HG02588 (cell line): ENCODE measurements at regions not wholly inside any gene's neighbourhood (a gene's known extent, or its start where the extent isn't known, plus 50 kb on each side); places are given as distances from the start of the nearest gene placed in this dataset.
"Not testable (repeated sequence)": the region's sequence is repeated elsewhere in the genome, so short reads cannot be mapped to it uniquely, and the experiment has no call there.

Experiments used
- ATAC-seq: cut with Tn5 transposase; IDR thresholded peaks from one replicate; pipeline ENCODE4 v1.9.1; 2021; ENCODE audit warnings: mild to moderate bottlenecking, moderate library complexity; ENCODE audit not compliant: unreplicated experiment

DNA sequence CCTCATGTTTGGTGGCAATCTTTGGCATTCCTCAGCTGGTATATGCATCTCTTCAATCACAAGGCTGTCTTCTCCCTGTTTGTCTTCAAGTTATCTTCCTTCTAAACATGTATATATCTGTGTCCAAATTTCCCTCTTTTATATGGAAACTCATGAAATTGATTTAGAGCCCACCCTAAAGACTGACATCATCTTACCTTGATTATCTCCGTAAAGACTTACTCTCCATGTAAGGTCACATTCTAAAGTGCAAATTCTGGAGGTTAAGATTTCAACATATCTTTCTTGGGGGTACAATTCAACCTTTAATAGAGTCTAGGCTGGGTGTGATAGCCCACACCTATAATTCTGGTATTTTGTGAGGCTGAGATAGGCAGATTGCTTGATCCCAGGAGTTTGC is 215.8 kb upstream of the LRRC4C start:
- no peak for ATAC-seq

DNA sequence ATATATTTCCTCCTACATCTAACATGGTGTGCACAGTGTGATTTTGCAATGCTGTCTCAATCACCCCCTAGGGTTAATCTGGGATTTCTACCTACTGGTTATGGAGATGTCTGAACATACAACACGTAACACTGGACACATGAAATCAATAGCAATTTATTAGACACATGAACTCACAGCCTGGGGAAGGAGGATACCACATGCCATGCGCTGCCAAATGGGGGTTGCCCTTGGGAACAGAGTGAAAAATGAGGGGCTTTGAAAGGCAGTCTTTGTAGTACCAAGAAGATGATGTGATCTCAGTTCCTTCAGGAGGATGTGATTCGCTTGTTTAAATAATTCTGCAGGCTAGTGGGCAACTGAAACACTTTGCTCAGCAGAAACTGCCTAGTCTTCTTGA is 253.6 kb upstream of the LRRC4C start:
- ATAC-seq, result no peak

DNA sequence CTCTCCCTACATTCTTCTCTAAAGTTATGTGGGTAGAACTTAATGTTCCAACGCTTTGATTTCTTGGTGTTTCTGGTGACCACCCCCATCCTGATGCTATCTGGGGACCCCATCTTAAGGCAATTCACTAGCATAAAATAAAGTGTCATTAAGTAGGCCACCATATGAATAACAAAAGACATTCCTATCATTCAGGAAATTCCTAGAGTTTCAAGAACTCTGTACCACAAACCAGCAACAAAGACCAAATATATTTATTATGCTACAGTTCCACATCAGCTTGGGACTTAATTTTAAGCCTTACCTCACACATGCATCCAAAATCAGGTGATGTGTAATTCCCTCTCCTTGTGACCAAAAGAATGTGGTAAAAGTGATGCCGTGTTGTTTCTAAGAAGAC is 254.6 kb upstream of the LRRC4C start:
- ATAC-seq, result no peak

DNA sequence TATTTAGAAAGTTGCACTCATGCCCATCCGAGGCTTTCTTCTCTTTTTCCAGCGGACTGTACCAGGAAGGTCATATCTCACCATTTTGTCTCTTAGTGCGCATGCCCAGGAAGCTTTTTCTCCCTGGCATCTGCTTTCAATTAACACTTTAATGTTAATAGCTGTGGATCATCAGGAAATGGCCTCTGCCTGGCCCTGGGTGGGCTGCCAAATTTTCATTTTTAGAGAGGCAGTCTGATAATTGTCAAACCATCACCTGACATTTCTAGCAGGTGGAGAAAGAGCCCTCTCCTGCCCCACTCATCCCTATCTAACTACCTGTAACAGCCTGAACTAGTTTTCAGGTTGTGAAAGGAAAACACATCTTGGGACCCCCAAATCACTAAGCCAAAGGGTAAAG is 257.4 kb upstream of the LRRC4C start:
- ATAC-seq, result no peak

DNA sequence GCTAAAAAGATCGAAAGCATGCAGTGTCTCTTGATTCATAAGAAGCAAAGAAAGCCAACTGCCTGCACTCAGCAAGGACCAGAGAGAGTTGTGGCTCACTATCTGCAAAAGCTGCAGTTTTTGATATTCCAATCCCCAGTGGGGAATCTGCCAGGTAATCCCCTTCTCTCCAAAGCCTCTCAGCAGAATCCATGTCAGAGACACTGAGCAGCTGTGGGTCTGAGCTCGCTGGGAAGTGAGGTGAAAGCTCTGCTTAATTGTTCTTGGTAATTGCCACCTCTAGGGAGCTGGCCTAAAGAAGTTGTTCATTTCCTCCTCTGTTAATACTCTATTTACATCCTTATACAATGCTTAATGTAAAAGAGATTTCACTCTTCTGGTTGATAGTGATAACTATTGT is 261.3 kb upstream of the LRRC4C start:
- no peak for ATAC-seq

DNA sequence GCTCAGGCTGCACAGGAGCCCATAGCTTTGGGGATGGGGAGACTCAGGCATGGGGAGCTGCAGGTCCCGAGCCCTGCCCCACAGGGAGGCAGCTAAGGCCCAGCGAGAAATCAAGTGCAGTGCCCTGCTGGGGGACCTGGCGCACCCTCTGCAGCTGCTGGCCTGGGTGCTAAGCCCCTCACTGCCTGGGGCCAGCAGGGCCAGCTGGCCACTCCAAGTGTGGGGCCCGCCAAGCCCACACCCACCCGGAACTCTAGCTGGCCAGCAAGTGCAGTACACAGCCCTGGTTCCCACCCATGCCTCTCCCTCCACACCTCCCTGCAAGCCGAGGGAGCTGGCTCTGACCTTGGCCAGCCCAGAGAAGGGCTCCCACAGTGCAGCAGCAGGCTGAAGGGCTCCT is 268.7 kb upstream of the LRRC4C start:
- ATAC-seq, result not testable (repeated sequence)

DNA sequence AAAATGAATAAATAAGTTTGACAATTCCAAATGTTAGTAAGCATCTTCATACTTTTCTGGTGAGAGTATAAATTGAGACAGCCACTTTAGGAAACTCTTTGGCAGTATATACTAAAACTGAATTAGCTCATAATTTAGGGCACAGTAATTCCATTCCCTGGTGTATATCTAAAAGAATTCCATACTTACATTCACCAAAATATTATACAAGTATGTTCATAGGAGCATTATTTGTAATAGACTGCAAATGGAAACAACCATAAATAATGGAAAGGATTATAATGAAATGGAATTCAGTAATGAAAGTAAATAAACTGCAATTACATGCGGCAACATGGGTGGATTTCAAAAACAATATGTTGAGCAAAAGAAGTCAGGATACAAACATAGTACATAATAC is 315.8 kb upstream of the LRRC4C start:
- no peak for ATAC-seq

DNA sequence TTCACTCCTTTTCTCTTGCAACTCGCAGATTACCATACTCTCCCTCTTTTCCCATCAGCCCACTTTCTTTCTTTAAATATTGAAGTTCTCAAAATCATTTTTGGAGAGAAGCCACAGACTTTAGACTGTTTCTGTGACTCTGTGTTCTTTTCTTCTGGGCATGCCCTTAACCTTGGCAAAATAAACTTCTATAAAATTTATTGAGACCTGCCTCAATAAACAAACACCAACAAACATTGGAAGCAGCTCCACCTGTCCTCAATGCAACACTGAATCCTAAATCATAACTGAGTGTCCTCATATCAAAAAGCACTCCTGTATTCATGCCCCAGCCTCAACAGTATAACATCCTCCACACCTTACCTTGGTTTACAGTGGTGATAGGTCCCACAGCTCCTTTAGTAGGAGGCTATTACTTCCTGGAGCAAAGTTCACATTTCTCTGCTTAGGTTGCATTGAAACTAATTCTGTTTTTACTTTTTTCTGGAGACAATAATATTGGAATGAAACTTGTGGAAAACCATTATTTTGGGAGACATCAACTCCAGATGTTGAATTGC is 320.0 kb upstream of the LRRC4C start:
- ATAC-seq, result no peak

DNA sequence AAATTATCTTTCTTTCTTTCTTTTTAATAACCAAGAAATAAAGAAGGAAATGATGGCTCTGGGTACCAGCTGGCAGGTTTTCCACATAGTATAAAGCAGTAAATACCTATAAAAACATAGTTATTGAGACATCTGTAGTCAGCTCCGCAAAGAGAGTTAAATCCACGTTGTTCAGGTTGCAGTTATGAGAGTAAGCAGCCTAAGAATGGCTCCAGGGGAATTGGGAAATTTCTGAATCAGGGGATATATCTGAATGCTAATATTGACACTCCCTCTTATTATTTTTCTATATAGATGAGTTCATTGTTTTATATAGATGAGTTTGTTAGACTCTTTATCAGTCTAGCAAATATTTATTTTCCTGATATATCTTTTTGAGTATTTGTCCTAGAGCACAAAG is 322.0 kb upstream of the LRRC4C start:
- no peak for ATAC-seq

DNA sequence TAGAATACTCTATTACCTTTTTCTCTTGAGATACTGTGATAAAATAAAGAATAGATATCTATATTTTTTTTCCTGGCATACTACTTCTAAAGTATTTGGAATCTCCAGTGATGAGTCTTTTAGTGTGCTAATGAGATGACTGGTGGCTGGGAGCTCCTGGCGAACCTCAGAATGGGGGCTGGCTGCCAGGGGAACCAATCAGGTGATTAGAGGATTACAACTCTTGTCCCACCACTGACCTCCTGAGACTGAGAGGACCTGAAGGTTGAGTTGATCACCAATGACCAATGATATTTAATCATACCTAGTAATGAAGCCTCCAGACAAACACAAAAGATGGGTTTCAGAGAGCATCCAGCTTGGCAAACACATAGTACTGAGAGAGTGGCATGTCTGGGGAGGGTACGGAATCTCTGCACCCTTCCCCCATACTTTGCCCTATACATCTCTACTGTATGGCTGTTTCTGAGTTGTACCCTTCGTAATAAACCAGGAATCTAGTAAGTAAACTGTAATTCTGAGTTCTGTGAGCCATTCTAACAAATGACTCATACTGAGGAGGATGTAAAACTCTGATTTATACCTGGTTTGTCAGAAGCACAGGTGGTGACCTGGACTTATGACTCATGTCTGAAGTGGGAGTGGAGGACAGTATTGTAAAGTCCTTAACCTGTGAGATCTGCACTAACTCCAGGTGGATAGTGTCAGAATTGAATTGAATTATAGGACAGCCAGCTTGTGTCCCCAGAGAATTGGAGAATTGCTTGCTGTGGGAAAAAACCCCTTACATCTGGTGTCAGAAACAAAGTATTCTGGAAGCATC is 325.3 kb upstream of the LRRC4C start:
- no peak for ATAC-seq

DNA sequence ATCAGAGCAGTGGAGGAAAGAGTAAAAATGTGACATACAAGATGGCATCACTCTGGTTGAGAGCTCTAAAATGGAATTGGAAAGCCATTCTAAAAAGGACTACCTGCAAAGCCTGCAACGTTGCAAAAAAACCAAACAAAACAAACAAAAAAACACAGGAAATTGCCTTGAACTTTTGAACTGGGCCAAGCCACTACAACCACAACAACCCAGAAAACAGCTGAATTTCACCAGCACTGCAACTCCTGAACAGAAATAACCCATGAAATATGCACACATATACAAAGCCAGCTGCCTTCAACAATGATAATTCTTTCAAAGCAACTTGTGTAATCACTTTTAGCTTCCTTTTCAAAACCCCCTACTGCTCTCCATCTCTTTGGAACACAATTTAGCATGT is 326.6 kb upstream of the LRRC4C start:
- ATAC-seq, result no peak

DNA sequence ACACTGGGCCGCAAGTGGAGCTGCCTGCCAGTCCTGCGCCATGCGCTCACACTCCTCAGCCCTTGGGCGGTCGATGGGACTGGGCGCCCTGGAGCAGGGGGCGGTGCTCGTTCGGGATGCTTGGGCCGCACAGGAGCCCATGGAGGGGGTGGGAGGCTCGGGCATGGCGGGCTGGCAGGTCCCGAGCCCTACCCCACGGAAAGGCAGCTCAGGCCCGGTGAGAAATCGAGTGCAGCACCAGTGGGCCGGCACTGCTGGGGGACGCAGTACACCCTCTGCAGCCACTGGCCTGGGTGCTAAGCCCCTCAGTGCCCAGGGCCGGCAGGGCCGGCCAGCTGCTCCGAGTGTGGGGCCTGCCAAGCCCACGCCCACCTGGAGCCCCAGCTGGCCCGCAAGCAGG is 328.7 kb upstream of the LRRC4C start:
- ATAC-seq, result no peak

DNA sequence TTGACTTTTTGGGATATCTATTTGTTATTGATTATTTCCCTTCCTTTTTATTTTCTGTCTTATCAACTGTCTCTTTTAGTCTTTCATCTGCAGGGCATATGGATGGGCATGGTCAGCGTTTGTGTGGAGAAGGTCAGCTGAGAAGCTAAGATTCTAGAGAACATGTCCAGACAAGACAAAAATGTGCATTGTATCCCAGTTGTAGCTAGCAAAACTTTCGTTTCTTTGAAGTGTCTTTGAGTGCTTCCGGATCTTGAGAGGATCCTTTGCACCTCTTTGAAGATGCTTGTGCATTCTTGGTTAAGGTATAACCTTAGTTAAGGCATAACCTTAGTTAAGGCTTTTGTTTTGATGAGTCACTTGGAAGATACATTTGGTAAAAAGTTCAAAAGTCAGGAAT is 329.9 kb upstream of the LRRC4C start:
- no peak for ATAC-seq

DNA sequence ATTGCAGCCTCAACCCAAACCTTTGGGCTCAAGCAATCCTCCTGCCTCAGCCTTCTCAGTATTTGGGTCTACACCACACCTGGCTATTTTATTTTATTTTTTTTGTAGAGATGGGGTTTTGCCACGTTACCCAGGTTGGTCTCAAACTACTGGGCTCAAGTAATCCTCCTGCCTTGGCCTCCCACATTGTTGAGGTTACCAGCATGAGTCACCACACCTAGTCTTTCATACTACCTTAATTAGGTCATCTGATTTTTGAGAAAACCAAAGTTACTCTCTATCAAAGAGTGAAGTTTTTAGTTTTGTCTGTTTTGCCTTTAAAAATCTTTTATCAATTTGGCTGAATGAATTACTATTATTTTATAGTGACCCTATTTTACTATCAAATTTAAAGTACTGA is 335.6 kb upstream of the LRRC4C start:
- ATAC-seq, result no peak

DNA sequence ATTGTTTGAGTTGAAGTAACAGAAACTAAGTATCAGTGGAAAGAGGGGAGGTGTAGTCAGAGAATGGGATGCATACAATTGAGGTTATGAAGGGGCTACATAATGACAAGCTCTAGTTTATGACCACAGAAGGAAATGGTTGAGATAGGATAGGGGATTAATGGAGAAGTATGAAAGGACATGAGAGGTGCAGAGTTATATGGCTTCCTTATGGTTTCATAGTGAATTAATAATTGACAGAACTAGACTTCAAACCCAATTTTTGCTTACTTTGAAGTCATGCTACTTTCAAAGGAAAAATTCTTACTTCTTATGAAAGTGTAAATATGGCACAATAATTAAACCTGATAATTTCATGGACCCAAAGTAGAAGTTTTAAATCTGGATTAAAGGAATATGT is 340.3 kb upstream of the LRRC4C start:
- ATAC-seq, result no peak

DNA sequence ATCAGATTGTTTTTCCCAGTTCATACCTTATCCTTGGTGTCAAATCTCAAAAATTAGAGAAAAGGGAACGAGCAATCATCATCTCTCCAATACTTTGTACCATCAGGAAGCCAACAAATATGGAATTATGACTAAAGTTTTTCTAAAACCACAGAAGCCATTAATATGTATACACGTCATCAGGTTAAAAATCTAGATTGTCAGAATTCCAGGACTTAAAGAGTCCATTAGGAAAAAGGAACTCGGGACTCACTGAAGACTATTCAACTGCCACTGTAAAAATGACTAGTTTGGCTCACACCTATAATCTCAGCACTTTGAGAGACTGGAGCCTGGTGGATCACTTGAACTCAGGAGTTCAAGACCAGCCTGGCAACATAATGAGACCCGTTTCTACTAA is 344.4 kb upstream of the LRRC4C start:
- ATAC-seq, result no peak

DNA sequence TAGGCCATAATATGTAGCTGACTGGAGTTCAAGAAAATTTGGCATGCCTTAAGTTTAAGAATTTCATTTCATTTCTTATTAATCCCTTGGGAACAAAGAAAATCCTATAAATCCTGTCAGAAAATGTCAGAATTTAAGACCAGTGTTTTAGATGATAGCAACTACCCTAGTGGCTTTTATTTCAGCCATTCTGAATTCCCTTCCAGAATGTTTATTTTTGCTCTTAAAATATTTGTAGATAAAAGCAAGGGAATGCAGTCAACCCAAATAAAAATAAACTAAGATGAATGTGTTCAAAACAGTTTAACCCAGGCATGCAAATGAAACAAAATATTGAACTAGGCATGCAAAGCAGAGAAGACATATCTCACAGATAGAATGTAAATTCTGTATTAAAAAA is 356.9 kb upstream of the LRRC4C start:
- no peak for ATAC-seq

DNA sequence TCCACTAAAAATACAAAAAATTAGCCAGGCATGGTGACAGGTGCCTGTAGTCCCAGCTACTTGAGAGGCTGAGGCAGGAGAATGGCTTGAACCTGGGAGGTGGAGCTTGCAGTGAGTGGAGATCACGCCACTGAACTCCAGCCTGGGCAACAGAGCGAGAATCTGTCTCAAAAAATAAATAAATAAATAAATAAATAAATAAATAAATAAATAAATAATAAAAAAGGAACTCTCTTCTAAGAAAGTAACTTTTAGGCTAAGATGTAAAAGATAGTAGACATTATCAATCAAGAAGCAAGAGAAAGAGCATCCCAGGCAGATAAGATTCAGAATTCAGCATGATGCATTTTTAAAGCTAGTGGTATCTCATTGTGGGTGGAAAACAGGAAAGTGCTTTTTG is 364.8 kb upstream of the LRRC4C start:
- ATAC-seq, result not testable (repeated sequence)

DNA sequence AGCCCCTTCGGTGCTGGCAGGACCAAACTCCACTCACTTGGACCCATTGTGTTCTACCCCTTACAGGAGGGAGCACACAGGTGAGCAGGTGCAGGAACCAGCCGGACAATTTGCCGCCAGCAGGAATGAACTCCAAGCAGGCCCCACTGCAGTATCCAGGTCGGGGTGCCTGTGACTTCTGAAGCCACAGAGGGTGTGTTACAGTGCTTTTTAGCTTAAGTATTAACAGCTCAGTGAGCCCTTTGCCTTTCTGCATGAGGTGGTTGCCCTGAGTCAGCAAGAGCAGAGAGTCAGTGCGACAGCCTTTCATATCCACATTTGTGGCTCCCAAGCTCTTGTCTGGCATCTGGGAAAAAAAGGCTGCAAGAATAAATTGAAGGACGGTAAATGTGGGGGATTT is 366.6 kb upstream of the LRRC4C start:
- no peak for ATAC-seq

DNA sequence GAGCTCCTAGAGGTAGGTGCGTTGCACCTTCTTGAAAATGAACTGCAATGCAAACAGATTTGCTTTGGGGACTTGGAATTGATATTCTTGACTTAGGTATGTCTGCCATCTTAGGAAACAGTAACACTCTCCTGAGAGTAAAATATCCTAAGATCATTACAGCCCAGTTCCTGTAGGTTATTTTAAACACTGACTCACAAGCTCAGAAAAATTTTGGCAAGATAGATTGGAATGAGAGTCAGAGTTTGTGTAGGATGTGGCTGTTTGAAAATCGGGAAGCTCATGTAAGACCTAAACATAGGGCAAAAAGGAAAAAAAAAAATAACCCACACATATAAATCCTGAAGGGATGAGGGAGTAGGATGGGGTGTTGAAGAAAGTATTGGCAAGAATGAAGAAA is 377.0 kb upstream of the LRRC4C start:
- no peak for ATAC-seq

DNA sequence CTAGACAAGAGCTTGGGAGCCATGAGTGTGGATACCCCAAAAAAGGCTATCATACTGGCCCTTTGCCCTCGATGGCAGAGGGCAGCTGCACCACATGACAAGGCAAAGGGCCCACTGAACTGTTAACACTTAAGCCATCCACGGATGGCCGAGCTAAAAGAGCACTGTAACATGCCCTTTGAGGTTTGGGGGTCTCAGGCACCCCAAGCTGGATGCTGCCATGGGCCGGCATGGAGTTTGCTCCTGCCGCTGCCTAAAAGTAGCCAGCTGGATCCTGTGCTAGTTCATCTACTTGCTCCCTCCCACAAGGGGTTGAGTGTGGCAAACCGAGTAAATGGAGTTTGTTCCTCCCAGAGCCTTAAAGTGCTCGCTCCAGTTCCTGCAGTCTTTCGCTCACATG is 383.2 kb upstream of the LRRC4C start:
- ATAC-seq, result no peak

DNA sequence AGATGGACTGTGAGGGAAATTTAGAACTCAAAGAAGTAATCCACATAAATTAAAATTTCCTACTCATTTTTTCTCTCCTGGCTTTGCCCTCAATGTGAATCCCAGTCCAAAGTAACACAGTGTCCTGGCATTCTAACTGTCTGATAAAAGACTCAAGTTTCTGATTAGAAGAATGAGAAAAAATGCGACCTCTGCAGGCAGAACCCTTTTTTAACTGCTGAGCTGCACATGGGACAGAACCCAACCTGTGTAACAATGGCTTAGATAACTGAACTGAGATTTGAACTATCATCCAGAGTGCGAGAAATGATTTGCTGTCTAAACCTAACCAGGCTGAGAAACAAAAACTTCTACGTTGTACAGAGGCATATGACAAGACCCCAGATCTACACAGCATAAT is 385.6 kb upstream of the LRRC4C start:
- no peak for ATAC-seq

DNA sequence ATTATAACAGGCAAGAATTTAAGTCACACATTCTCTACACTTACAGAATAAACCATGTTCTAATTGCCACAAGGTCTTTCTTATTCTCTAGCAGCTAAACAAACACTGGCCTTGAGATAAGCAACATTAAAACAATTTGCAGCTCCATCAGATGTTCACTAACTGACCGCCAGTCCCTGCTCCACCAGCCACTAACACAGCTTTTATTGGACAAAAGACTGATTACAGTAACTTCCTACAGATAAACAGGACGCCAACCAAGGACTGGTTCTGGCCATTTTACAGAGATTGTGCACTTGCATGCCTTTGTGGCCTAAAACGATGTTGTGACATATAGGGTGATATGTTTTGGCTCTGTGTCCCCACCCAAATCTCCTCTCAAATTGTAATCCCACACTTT is 388.9 kb upstream of the LRRC4C start:
- ATAC-seq, result no peak
